ENCODE measurements at regions not wholly inside any gene's neighbourhood (a gene's known extent, or its start where the extent isn't known, plus 50 kb on each side); places are given as distances from the start of the nearest gene placed in this dataset.
"Not testable (repeated sequence)": the region's sequence is repeated elsewhere in the genome, so short reads cannot be mapped to it uniquely, and the experiment has no call there.

- not testable (repeated sequence) for DNase-seq (ENCODE audit: low spot score); FAIRE-seq
These were observed 98.9 kb upstream of the MYO10 start for GRCh38 chr5:17034992-17035391.

GRCh38 chr5:17037751-17038150 is 101.7 kb upstream of the MYO10 start:
- no peak for DNase-seq (ENCODE audit: low spot score)
- FAIRE-seq: no peak

DNA sequence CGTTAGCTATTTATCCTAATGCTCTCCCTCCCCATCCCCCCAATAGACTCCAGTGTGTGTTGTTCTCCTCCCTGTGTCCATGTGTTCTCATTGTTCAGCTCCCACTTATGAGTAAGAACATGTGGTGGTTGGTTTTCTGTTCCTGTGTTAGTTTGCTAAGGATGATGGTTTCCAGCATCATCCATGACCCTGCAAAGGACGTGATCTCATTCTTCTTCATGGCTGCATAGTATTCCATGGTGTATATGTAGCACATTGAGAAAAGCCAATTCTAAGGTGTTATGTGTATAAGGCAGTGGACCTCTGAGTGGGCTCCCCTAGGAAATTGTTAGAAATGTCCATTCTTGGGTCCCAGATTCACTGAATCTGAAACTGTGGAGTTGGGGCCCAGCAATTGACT is 103.1 kb upstream of the MYO10 start:
- no peak for DNase-seq (ENCODE audit: low spot score)
- no peak for FAIRE-seq

DNA sequence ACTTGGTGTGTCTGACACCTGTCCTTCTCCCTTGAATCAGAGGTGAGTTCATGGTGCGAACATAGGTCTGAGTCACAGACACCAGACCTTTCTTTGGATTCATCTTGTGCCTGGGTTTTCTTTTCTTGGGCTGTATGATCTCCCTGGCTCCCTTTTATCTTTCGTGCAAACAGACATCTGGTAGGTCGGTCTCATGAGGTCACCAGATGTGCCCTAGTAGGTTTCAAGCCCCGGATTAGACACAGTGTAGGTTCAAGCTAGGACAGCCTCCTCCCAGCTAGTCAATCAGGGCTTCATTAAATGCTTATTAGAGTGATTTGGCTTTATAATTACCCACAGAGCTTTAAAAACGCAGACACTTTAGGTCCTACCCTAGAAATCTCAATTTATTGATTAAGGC is 106.0 kb upstream of the MYO10 start:
- DNase-seq (ENCODE audit: low spot score) (no peak), FAIRE-seq (no peak)

DNA sequence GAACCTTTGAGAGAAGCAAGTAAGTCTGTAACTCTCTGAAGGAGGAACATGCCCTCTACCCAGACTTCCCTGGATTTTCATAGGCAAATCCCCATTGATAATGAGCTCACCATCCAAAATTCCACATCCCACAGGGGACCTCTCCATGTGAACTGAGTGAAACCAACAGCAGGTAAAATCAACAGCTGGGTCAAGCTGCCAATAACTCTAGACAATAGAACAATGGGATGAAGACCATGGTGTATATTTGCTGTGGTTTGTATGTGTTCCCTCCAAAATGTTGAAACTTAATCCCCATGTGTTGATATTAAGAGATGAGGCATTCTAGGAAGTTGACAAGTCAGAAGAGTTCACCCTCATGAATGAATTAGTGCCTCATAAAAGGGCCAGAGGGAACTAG is 110.2 kb upstream of the MYO10 start:
- FAIRE-seq (no peak), DNase-seq (ENCODE audit: low spot score) (no peak)

- FAIRE-seq (no peak), DNase-seq (ENCODE audit: low spot score) (no peak)
These were observed 114.1 kb upstream of the MYO10 start for GRCh38 chr5:17050236-17050635.

- FAIRE-seq (no peak), DNase-seq (ENCODE audit: low spot score) (no peak)
These were observed 118.8 kb upstream of the MYO10 start for GRCh38 chr5:17054911-17055310.

DNA sequence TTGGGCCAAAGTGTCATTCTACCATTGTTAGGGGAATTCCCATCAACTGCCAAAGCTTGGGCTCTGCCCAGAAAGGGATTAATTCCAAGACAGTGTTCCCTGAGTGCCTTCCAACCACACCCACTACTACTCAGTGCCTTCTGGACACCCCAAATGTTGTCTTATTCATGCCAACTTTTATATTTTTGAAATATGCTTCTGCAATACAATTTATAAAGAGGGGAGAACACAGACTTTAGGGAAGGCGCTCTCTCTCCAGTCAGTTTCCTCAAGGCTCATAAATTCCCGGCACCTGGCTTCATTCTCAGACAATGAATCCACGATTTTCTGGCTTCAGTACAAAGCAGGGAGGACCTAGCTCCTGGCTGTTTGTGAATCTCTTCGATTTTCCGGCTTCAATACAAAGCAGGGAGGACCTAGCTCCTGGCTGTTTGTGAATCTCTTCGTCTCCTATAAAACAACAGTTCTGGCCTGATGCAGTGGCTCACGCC is 120.1 kb upstream of the MYO10 start:
- FAIRE-seq (peak; percentile 63), DNase-seq (ENCODE audit: low spot score) (no peak)

DNA sequence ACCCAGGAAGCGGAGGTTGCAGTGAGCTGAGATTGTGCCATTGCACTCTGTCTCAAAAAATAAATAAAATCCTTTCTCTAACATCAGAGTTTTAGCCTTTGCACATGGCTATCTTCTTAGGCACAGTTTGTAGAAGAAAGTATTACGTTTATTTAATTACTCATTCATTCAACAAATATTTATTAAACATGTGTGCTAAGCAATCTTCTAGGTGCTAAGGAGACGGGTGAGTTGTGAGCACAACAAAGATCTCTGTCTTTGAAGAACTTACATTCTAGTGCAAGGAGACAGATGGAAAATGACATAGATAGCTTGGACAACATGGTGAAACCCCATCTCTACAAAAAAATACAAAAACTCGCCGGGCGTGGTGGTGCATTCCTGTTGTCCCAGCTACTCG is 122.3 kb upstream of the MYO10 start:
- FAIRE-seq: no peak
- no peak for DNase-seq (ENCODE audit: low spot score)

DNA sequence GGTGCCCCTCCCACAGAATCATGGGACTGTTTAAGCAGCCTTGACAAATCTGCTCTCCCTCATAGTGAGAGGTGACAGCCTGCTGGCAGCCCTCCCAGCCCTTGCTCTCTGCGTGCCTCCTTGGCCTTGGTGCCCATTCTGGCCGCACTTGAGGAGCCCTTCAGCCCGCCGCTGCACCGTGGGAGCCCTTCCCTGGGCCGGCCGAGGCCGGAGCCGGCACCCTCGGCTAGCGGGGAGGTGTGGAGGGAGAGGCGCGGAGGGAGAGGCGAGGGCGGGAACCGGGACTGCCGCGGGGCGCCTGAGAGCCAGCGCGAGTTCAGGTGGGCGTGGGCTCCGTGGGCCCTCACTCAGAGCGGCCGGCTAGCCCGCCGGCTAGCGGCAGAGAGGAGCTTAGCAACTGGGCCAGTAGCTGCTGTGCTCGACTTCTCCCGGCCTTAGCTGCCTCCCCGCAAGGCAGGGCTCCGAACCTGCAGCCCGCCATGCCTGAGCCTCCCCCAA is 125.9 kb upstream of the MYO10 start:
- FAIRE-seq: no peak
- DNase-seq (ENCODE audit: low spot score): no peak

DNA sequence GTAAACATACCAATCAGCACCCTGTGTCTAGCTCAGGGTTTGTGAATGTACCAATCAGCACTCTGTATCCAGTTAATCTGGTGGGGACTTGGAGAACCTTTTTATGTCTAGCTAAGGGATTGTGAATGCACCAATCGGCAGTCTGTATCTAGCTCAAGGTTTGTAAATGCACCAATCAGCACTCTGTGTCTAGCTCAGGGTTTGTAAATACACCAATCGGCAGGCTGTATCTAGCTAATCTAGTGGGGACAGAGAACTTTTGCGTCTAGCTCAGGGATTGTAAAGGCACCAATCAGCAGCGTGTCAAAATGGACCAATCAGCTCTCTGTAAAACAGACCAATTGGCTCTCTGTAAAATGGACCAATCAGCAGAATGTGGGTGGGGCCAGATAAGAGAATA is 126.7 kb upstream of the MYO10 start:
- FAIRE-seq; DNase-seq (ENCODE audit: low spot score): not testable (repeated sequence)

- DNase-seq (ENCODE audit: low spot score) (no peak), FAIRE-seq (no peak)
These were observed 128.2 kb upstream of the MYO10 start for GRCh38 chr5:17064241-17064640.

DNA sequence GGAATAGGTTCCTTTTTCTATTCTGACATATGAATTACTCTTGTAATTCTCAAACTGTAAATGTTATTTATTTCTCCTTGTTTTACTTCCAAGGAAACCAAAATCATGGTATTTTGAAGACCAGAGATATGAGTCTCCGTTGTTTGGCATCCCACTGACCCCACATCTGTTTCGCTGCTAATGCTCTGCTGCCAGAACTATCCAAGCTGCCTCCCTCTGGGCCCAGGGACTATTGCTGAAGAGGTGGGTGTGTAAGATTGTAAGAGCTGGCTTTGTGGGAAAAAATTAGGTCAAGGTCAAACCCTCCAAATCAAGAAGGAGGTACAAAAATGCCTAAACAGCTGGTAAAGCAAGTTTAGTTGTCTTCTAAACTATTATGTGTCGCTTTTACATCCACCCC is 129.4 kb upstream of the MYO10 start:
- no peak for FAIRE-seq

GRCh38 chr5:17066026-17066425 is 129.9 kb upstream of the MYO10 start:
- not testable (repeated sequence) for FAIRE-seq; DNase-seq (ENCODE audit: low spot score)

More for the DNA sequence above, 129.4 kb upstream of the MYO10 start:
- DNase-seq (ENCODE audit: low spot score): no peak

DNA sequence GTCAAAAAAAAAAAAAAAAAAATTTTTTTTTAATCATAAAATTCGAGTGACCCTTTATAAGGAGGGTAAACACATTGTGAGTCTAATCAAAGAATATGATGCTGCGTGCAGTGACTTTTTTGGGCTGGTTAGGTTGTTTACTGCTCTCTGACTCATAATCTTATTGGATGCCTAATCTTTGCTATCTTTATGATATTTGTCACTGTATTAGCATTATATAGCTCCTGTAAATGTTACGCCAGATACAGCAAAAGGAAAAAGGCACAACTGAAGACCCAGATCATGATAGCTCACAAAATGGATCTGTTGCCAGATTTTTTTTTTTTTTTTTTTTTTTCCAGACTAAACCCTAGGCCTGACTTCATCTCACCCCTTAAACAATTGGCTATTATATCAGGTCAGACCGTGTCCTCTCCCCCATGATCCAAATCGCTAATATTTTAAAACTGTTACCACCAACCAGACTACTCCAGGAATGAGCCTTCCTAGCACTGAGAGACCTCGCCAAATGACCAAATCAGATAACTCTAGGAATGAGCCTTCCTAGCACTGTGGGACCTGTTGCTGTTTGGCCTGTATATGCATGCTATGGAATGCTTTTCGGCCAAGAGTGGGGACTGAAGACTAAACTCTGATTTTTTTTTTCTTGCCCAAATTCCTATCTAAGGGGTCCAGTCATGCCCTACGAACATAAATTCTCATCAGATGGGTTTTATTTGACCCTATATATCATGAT is 131.7 kb upstream of the MYO10 start:
- FAIRE-seq: no peak
- no peak for DNase-seq (ENCODE audit: low spot score)

DNA sequence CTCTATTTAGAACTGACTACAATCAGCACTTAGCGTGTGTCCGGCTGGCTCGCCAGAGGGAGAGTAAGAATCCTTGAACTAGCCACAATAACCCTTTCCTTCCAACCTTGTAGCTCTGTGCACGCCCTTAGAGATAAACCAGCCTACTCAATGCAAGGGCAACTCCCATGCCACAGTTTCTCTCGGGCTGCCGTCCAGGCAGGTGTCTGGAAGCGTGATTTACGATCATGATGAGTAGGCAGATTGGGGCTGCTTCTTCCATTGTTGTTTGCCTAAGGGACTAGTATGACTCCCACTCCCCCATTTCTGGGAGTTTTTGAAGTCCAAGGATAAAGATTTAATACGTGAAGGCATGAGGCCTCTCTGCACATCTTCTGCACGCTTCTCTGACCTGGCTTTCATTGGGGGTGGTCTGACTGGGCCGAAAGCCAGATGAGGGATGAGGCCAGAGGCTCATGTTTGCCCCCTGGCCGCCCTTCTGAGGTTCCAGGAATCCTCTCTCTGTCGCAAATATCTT is 134.0 kb upstream of the MYO10 start:
- DNase-seq (ENCODE audit: low spot score): peak; percentile 84
- FAIRE-seq: peak; percentile 95

DNA sequence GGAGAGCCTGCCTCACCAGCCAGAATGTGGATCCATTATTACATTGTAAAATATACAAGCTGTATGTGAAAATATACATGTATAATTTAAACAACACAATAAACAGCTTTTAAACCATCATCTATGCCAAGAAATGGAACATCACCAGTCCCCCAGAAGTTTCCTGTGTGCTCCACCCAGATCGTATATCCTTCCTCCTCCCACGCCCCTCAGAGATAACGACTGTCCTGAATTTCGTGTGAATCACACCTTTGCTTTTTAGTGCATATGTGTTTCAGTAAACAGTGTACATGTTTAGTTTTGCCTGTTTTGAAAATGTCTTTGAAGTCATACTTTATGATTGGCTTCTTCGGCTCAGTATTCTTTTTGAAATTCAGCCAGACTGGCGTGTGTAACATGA is 134.6 kb upstream of the MYO10 start:
- DNase-seq (ENCODE audit: low spot score): no peak
- FAIRE-seq: no peak

GRCh38 chr5:17075236-17075635 is 139.1 kb upstream of the MYO10 start:
- DNase-seq (ENCODE audit: low spot score) (no peak), FAIRE-seq (no peak)

DNA sequence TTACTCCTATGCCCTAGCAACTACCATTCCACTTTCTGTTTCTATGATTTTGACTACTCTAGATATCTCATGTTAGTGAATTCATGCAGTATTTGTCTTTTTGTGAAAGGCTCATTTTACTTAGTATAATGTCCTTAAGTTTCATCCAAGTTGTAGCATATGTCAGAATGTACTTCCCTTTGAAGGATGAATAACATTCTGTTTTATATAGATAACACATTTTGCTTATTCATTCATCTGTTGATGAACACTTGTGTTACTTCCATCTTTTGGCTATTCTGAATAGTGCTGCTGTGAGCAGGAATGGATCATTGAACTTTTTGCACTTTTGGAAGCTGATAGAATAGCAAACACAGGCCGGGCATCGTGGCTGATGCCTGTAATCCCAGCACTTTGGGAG is 140.2 kb upstream of the MYO10 start:
- no peak for DNase-seq (ENCODE audit: low spot score)
- no peak for FAIRE-seq

- FAIRE-seq (no peak), DNase-seq (ENCODE audit: low spot score) (no peak)
These were observed 139.8 kb upstream of the BASP1 start for GRCh38 chr5:17077440-17078233.

DNA sequence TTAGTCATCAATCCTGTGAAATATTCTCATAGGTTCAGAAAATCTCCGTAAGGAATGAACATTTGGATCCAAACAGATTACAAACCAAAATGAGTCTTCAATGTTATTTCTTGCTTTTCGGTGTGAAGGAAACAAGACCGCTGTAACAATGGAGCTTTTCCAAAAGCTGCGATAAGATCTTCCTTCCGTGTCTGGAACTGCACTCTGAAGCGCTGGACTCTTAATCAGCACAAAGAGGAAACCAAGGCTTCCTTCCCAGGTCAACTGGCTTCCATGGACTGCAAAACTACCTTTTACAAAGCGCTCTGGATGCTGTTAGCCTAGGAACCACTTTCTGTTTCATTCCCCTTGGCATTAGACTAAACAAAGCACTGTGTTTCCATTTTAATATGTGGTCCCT is 137.9 kb upstream of the BASP1 start:
- no peak for DNase-seq (ENCODE audit: low spot score)
- FAIRE-seq: no peak

GRCh38 chr5:17080361-17080760 is 137.1 kb upstream of the BASP1 start:
- no peak for DNase-seq (ENCODE audit: low spot score)
- no peak for FAIRE-seq

All from urothelium cell line (cell line).